DMS53 treated with DMSO at 0.1 percent for 48 hours (cell line): ENCODE measurements at regions not wholly inside any gene's neighbourhood (a gene's known extent, or its start where the extent isn't known, plus 50 kb on each side); places are given as distances from the start of the nearest gene placed in this dataset.
"Not testable (repeated sequence)": the region's sequence is repeated elsewhere in the genome, so short reads cannot be mapped to it uniquely, and the experiment has no call there.

Source experiments
- DNase-seq: peaks from one replicate; lab custom pipeline; 2025; ENCODE audit not compliant: unreplicated experiment; lab: John Stamatoyannopoulos, UW

GRCh38 chr4:78660559-78660958 is 109.0 kb downstream of the ANXA3 start:
- DNase-seq, result no peak

GRCh38 chr4:78661086-78661690 is 109.6 kb downstream of the ANXA3 start:
- no peak for DNase-seq

GRCh38 chr4:78661921-78662521 is 110.5 kb downstream of the ANXA3 start:
- DNase-seq, result peak; percentile 31

GRCh38 chr4:78662658-78663057 is 111.1 kb downstream of the ANXA3 start:
- DNase-seq, result no peak

- not testable (repeated sequence) for DNase-seq
Measured at GRCh38 chr4:78664296-78664695, 111.9 kb upstream of the BMP2K start.

GRCh38 chr4:78665216-78665770 is 110.9 kb upstream of the BMP2K start:
- no peak for DNase-seq

GRCh38 chr4:78666830-78667258 is 109.3 kb upstream of the BMP2K start:
- no peak for DNase-seq

GRCh38 chr4:78667325-78667724 is 108.8 kb upstream of the BMP2K start:
- no peak for DNase-seq

GRCh38 chr4:78667764-78668163 is 108.4 kb upstream of the BMP2K start:
- DNase-seq, result no peak

GRCh38 chr4:78669453-78669852 is 106.7 kb upstream of the BMP2K start:
- no peak for DNase-seq

- no peak for DNase-seq
Measured at GRCh38 chr4:78671903-78672815, 104.0 kb upstream of the BMP2K start.

GRCh38 chr4:78673337-78673736 is 102.8 kb upstream of the BMP2K start:
- DNase-seq, result no peak

GRCh38 chr4:78675325-78675724 is 100.8 kb upstream of the BMP2K start:
- DNase-seq, result no peak

- DNase-seq, result no peak
Measured at GRCh38 chr4:78682070-78682469, 94.1 kb upstream of the BMP2K start.

GRCh38 chr4:78683352-78683751 is 92.8 kb upstream of the BMP2K start:
- no peak for DNase-seq

GRCh38 chr4:78684325-78685079 is 91.6 kb upstream of the BMP2K start:
- no peak for DNase-seq

GRCh38 chr4:78687818-78688217 is 88.3 kb upstream of the BMP2K start:
- no peak for DNase-seq

- no peak for DNase-seq
Measured at GRCh38 chr4:78688366-78688765, 87.8 kb upstream of the BMP2K start.

GRCh38 chr4:78689261-78689660 is 86.9 kb upstream of the BMP2K start:
- no peak for DNase-seq

- no peak for DNase-seq
Measured at GRCh38 chr4:78689700-78690323, 86.3 kb upstream of the BMP2K start.
